Muscle of back (tissue), 3 donors: ENCODE measurements at regions not wholly inside any gene's neighbourhood (a gene's known extent, or its start where the extent isn't known, plus 50 kb on each side); places are given as distances from the start of the nearest gene placed in this dataset.

ENCODE experiments used
- DNase-seq, 3 donors: peaks; one replicate each; pipeline versions ENCODE4 v3.0.0 to v3.0.0-alpha.2; 2013

DNA sequence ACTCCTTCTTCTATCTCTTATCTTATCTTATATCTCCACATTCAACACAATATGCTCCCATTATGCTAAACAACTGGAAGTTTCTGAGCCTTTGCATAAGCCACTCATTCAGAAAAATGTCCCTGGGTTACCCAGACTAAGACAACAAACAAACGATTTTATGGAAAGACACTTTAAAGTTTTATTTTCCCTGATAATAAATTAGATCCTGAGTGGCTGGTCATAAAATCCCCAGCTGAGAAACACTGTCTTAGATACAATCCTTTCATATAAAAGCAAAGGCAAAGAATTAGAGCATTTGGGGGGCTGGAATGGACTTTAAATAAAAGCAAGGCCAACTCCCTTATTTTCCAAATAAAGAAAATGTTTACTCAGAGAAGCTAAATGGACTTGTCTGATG lies 322.3 kb downstream of the GBE1 start:
- no peak for DNase-seq

DNA sequence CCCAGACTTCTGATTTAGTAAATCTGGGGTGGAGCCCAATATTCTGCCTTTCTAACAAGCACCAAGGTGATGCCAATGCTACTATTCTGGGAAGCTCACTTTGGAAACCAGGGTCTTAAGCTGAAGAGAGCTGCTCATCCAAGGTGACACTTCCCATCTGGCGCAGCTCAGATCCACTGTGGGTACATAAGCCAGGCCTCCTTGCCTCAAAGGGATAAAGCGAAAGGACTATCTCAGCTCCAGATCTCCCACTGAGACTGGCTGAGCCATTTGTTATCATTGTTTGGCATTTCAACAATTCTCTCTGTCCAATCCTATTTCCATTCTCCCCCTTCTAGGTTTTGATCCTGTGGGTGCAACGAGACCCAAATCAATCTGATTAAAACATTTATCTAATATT lies 323.8 kb downstream of the GBE1 start:
- DNase-seq: no peak

DNA sequence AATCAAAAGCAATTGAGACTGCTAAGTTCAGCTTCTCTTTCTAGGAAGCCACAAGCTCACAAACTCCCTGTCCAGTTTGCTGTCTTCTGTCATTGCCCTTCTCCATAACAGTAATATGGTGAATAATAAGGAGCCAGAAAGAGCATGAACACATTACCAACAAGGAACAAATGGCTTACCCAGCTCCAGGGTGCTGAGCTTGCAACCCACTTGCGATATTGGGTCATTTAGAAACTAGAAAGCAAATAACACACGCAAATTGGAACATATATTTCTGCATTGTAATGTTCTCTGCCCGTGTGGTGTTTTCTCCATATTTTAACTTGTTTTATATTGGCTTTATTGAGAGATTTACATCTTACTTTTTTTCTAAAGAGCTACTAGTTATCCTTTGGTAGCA lies 325.3 kb downstream of the GBE1 start:
- no peak for DNase-seq

DNA sequence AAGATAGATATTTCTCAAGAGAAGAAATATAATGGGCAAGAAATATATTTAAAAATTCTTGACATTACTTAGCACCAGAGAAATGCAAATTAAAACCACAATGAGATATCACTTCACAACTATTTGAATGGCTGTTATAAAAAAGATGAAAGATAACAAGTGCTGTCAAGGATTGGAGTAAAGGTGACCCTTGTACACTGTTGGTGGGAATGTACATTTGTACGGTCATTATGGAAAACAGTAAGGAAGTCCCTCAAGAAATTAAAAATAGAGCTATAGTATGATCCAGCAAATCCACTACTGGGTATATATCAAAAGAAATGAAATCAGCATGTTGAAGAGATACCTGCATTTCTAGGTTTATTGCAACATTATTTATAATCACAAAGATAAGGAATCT lies 326.4 kb downstream of the GBE1 start:
- no peak for DNase-seq

DNA sequence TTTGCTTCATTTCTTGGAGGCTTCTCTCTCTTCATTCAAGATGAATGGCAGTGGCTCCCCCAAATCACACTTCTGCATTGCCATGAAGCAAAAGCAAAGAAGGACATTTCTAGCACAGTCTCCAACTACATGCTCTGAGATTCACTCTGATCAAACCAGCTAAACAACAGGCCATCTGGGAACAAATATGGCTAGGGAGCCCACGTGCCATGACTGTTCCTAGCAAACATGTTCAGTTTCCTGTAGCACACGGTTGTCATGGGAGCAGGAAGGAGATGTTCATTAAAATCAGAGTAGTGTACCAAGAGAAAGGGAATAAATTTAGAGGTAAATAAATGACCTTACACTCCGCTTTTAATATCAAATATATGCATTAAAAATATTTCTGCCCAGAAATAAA lies 327.3 kb downstream of the GBE1 start:
- DNase-seq: no peak

DNA sequence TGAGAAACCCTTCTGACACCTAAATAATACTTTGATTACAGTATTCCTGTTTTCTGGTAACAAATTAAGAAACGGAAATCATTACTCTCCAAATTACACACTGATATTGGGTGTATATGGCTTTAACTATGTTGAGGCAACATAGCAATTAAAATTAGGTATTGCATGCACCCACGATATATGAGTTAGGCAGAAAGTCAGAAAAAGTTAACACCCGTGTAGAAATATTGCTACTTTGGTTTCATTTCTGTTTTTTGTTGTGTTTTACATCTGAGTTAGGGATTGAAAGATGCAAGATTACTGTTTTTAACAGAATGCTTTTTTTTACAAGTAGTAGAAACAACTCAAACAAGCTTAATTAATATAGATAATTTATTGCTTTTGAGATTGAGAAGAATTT lies 327.8 kb downstream of the GBE1 start:
- DNase-seq: no peak

DNA sequence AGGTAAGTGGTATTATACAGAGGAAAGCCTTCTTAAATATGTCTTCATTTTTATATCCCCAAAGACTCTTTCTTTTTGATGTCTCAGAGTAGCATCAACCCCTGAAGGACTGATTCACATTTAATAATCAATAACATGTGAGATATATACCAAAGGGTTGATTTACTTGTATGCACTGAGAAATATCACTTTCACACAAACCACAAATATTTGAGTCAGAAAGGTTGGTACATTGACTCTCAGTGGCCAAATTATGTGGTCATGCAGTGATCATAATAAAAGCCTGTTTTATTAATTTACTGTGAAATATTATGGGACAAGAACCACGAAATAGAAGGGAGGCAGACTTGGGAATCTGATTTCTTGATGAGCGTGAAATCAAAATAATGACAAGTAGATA lies 329.0 kb downstream of the GBE1 start:
- no peak for DNase-seq

DNA sequence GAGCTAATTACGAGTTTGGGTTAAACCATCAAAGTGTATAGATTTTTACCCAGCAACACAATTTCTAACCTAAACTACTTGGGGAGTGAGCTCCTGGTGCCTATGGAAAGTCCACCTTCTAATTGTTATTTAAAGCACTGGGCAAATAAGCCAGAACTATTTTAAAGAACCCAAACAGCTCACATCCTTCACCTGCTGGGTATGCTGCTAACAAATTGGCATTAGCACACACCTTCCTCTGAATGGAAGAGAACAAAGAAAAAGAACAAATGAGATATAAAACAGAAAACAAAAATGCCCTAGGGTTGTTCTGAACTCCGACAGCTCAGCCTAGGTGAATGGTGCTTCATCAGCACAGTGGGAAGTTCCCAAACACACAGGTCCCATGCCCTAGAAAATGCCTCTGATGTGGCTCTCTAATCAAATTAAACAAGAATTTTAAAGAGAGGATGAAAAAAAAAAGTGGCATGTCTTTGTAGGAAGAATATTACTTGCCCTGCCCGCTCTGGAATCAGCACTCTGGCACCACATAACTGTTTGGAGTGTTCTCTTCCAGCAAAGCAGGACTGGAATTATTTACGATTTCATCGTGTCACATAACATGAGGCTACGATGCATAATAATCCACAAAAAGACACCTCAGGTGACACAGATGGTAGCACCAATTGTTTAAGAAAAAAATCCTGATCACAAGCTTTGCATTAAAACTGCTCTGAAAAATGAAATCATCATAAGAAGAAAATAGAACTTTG lies 334.4 kb downstream of the GBE1 start:
- DNase-seq: no peak

DNA sequence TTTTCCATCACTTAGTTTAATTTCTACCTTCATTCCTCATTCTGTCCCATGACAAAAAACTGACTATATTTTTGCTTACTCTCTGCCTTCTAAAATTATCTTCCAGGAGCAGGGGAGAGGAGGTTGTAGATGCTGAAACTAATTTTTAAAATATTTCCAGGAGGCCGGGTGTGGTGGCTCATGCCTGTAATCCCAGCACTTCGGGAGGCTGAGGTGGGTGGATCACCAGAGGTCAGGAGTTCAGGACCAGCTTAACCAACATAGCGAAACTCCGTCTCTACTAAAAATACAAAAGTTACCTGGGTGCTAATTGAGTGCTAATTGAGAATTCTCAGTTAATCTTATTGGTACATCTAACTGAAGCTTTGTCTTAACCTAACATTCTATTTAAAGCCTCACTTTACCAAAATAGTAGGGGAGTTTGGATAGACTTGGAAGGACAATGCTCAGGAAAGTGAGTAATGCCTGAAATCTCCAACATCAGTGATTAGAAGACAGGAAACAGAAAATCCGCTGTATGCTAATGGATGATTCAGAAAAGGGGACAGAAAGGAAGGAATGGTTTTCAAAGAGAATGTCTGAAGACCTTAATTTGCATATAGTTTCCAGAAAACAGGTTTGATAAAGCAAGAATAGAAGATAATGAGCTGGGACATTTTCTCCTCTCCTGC lies 336.1 kb downstream of the GBE1 start:
- peak in 1 of 3 donors; percentile 21 for DNase-seq

DNA sequence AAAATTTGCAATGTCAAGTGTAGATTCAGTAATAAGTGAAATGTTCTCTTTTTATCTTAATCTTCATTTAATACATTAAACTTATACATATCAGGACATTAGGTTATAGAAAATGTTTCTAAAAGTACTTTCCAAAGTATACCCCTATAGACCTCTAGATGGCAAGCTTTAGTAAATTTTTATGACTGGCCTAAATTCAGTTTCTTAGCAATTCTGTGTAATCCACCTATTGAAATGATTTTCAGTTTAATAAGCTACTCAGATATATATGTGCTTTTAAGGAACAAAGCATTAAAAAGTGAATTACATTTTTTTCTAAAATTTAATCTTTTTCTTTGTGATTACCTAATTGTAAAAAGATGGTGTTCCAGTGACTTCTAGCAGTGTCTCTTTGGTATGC lies 342.2 kb downstream of the GBE1 start:
- DNase-seq: peak in 2 of 3 donors; percentile 10 to 14

DNA sequence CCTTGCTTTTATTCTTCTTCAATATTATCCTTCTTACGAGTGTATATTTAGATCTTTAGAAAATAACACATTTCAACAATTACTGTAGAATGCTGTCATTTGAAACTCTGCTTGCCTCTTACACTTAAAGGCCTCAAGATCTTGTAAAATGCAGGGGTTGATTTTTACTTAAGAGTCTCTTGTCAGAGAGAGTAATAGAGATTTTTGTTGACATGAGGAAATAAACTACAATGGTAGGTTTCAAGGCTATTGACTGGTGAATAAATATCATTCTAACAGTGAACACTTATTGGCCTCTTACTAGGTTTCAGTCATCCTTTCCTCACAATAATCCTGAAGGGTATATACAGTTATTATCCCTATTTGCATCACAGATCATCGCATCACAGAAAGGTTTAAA lies 344.6 kb downstream of the GBE1 start:
- DNase-seq: no peak

DNA sequence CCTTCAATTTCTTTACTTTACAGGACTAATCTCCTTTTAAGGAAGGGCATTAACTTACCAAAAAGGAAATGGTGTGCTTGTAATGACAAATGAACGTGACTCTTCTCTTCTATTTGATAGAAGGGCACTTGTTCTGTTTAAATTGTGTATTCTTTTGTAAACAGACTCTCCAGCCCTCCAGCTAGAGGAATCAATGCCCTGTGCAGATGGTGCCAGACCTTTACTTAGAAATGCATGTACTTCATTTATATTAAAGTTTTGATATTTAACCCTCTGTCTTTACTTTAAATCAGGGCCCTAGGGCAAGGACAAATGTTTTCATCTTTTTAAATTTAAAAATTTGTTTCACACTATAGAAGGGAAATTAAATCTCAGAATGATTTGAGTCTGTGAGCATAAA lies 355.1 kb downstream of the GBE1 start:
- no peak for DNase-seq

DNA sequence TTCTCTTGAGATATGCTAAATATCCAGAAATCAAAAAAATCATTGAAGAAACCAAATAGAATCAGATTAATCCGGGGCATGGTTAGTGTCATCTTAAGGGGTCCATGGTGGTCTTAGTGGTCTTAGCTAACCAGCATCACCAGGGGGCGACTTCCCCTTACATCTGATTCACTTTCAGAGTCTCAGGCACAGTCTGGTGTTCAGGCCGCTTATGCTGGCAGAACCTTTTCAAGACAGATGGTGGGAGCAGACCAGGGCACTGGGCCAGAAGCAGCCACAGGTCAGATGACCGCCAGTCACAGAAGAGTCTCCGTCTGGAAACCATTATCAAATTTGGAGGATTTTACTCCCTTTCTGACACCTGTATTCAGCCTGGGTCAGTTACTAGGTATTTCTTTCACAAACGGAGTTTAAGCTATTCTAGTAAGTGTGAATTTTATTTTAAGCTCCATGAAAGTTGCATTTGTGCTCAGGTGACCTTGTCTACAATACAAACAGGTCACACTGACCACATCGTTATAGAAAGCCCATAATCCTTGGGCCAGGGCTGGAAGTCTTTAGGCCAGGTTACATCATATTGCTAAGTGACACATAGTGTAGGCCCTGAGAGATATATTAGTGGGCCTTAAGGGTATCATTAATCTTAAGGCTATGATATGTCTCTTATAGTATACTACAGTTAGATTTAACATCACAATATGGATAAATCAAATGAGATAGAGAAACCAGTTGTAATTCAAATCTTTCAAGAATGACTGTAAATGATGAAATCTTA lies 365.5 kb downstream of the GBE1 start:
- no peak for DNase-seq

DNA sequence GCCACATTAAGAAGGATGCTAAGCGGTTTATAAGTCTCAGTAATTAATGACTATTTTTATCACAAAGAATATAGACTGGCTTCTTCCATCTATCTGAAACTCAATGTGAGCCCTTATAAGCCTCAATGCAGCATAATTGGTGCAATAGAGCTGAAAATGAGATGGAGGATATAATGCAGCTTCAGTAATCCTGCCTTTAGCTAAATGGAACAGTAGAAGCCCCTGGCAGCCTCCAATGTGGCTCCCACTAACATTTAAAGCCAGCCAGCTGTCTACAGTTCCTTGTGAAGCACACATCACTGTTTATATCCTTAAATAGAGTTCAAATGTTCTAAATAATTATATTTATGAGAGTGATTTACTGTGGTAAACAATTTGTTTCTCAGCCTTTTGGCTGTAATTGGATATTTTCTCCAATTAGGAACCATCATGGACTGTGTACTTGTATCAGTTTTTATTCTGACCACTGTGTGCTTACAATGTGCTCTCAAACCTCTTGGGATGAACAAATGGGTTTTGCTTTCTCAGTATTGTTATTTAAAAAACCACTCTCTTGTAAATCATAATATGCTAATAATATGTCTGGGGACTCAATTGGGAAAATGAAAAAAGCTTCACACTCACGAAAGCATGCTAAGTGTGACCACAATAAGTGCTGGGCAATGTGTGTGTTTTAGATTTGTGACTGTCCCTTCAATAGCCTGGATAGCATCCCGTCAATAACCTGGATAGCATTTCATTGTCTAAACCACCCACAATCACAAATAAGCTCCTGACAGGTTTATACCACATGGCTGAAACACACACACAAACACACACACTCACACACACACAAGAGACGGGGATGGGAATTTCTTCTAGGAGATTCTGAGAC lies 366.6 kb downstream of the GBE1 start:
- no peak for DNase-seq

DNA sequence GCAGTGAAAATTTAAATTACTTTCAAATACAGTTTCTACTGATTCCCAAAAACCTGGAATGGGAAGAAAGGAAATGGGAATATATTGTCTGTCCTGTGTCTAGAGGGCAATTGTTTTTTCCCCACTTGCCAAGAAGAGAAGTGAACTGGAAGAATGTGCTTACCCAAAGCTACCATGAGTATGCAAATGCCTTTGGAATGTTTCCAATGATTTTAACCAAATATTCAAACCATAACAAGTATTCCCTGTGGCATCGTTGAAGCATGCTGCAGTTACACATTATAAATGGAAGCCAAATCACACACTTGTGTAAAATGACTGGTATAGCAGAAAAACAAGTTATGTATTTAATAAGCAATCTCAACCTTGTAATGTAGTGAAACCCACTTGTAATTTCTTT lies 368.2 kb downstream of the GBE1 start:
- no peak for DNase-seq

DNA sequence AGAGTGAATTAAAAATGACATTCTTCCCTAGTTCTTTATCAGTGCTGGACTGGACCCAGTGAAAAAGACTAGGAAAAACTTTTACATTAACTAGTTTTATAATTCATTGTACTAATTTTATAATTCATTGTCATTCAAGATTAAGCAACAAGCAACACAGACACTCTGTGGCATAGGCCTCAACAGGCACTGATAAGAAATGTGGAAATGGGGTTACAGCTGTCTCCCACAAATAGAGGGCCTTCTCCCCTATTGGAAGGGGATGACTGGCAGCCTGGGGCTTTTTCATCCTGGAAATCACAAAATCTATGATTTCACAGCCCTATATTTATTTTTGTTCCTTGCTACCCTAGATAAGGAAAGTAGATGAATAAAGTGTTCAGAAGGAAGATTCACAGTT lies 370.6 kb downstream of the GBE1 start:
- no peak for DNase-seq

DNA sequence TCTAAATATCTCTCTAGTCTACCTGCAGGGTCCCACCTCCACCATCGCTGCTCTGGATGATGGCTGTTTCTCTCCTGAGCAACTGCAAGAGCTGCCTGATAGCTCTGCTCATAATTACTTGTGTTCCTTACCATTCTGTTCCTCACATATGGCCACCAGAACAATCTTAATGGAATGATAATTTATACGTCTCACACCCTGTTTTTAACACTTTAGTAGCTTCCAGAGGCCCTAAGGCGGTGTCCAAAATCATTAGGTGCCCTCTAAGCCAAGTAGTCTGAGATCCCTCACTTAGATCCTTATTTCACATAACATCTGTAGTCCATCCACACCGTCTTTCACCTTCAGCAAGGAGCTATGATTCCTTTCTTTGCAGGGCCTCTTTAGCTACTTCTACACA lies 373.3 kb downstream of the GBE1 start:
- no peak for DNase-seq

DNA sequence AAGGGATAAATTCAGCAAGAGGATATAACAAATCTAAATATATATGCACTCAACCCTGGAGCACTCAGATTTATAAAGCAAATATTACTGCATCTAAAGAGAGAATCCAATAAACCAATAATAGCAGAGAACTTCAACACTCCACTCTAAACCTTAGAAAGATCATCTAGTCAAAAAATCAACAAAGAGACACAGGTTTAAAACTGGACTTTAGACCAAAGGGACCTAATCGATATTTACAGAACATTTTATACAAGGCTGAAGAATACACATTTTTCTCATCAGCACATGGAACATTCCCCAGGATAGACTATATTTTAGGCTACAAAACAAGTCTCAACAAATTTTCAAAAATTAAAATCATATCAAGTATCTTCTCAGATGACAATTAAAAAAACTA lies 379.0 kb downstream of the GBE1 start:
- DNase-seq: no peak

DNA sequence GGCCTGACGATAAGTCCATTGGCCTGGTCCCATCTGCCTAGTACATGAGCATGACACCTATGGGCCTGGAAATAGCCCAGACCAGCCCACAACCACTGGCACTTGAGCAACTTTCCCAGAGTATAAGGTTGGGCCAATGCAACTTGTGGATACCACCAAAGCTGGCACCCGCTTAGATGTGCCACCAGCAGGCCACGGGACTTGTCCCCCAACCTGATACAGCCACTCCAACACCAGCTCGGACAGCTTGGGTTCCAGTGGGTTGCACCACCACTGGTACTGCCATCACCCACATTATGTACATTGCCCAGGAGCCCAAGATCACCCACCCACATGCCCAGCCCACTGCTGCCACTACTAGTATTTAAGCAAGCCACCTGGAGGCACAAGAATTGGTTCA lies 381.2 kb downstream of the GBE1 start:
- DNase-seq: no peak

DNA sequence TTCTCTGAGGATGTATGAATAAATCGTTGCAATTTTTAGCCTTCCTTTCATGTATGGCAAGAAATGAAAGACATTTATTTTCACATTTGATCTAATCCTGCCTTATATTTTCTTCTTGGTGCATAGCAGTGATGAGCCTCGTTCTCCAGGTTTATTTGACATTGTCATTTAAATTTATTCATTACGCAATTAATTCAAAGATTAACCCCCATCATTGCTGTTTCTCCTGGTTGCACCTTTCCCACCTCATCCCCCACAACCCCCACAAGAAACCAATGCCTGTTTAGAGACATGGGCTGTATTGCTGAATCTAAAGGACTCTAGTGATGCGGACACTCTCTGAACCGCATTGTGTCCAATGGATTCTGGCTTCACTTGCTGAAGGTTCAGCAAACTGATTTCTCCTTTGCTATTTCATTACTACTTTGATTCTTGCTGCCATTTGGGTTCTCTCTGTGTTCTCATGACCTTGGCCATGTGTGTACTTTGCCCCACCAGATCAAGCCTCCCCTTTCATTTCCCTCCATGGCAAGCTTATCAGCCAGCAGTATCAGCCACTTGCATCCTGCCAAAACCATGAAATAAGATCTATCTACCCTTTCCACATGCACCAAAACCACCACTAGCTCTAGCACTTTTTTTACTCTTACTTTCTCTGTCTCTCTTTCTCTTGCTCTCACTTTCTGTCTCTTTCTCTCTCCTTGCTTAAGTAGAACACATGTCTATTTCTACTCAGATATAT lies 382.7 kb downstream of the GBE1 start:
- no peak for DNase-seq

DNA sequence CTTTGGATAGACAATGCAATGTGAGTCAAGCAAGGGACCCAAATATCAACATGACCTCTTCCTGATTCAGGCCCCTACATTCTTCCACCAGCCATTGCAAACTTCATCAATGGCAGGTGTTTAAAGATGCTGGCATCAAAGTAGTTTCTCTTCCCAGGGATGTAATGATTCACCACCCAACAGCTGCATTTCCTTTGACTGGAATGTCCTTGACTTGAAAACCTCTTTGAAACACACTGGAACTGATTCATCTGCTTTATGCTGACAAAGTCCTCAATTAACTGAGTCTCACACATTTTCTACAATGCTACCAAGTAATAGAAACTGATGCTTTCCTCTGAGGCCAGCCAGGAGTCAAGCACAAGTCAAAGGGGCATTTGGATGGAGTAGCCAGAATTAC lies 385.5 kb downstream of the GBE1 start:
- DNase-seq: no peak
